Hematopoietic multipotent progenitor cell treated with erythropoietin and hydrocortisone succinate and interleukin-3 and kit ligand, for 17 days (in vitro differentiated cells): ENCODE measurements at regions not wholly inside any gene's neighbourhood (a gene's known extent, or its start where the extent isn't known, plus 50 kb on each side); places are given as distances from the start of the nearest gene placed in this dataset.

Experiments used
- DNase-seq: peaks from one replicate; pipeline ENCODE4 v3.0.0-alpha.2; 2015; ENCODE audit warnings: low spot score

DNA sequence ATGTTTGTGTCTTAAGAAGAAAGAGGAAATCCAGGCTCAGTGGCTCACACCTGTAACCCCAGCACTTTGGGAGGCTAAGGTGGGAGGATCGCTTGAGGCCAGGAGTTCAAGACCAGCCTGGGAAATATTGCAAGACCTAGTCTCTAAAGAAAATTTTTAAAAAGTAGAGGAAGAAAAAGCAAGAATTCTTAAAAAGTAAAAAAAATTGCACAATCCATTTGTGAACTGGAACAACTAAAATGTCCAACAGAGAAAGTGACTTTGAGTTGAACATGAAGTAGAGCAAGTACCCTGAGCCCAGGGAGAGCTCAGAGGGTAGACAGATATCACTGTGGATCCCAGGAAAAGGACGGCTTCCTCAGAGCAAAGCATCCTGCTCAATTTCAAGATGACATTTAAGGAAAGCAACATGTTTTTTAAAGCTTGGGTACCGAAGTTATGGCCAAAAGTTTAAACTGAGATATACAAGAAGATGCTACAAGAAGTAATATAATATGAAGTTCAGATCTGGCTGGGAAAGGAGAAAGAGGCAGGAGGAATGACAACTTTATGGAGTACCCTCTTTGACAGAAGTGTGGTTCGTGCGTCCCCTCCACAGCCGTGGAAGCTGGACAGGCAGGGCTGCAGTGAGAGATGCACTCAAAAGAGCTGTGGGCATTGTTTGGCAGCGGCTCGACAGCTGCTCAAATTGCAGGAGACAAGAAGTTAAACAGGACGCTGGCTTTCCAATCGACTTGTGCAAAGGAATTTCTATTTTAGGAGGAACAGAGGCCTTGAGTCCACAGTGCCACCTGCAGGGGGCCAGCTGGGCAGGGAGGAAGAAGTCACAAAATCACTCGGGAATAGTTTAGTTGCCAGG, 201.3 kb downstream of the JCAD start:
- DNase-seq: no peak

GRCh38 chr10:29856295-29856694, 203.1 kb downstream of the JCAD start:
- no peak for DNase-seq

- DNase-seq: no peak
These were observed 205.5 kb downstream of the JCAD start for GRCh38 chr10:29853913-29854312.

DNA sequence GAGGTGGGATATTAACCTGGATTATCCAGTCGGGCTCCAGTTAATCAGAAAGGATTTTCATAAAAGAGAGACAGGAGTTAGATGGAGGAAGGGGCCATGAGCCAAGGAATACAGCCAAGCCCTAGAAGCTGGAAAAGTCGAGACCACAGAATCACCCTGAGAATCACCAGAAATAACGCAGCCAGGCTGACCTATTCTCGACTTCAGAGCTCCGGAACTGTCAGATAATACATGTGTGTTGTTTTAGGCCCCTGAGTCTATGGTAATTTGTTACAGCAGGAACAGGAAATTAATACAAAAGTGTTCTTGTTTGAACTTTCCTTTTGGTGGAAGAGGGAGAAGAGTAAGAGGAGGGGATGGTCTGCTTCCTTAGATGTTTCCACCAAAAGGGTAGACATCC, 208.1 kb downstream of the JCAD start:
- no peak for DNase-seq

DNA sequence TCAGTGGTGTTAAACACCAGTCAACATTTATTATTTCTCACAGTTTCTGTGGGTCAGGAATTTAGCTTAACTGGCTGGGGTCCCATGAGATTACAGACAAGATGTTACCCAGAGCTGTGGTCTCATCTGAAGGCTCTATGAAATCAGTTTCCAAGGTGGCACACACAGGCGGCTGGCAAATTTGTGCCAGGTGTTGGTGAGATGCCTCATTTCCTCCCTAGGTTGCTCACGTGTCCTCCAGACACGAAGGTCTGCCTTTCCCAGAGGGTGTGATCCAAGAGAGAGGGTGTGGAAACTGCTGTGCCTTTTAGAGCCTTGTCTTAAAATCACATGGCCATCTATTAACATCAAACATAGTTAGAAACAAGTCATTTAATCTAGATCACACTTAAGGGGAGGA, 209.0 kb downstream of the JCAD start:
- no peak for DNase-seq

DNA sequence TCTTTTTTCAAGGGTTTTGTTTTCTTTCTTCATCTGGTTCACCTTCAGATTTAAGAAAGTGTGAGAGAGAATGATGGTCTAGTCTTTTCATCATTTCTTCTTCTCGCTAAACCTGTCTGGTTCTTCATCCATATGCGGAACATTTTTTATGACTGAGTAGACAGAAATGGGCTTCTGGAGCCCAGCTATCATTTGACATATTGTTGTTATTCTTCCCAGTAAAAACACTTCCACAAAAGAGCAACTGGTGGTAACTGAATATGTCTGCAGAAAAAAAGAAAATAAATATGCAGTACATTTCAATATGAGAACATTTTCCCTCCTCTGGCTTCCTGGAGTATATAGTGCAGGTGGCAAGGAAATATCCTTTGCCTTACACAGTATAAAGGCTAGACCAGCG, 209.5 kb downstream of the JCAD start:
- DNase-seq: no peak

DNA sequence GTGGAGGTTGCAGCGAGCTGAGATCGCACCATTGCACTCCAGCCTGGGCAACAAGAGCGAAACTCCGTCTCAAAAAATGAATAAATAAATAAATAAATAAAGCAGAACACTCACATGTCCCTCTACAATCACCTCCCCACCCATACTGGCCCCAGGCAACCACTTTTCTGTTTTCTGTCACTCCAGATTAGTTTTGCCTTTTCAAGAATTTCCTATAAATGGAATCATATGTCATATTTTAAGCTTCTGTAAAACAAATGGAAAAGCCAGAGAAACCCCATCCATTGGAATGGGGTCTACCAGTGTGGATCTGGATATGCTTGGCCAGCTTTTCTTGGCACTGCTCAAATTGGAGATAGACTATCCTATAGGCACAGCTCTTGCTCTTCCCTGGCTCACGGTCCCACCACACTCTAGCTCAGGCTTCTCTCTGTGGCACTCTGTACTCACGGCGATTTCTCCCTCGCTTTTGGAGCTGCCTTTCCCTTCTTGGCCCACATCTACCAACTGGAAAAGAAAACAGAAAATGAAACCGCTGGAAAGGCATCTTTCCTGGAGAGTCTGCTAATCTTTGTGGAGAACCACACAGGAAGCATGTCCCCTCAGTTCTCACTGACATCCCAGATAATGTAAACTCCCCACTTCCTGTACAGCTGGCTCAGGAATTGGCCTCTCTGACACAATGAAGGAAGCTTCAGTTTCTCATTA, 210.1 kb downstream of the JCAD start:
- no peak for DNase-seq

GRCh38 chr10:29846881-29847280, 212.1 kb upstream of the SVIL start:
- no peak for DNase-seq

DNA sequence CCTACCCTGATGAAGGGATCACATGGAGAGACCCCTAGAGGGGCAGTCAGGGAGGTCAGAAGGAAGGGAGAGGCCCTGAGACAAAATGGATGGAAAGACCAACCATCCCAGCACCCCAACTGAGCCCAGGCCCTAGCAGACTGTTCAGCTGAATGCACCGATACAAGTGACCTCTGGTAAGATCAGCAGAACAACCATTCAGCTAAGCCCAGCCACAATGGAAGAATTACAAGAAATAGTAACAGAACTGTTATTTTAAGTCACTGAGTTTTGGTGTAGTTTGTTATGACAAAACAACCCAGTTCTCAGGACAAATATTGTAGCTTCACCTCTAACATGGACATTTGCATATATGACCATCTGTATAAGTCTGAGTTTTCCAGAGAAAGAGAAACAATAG, 210.4 kb upstream of the SVIL start:
- no peak for DNase-seq

DNA sequence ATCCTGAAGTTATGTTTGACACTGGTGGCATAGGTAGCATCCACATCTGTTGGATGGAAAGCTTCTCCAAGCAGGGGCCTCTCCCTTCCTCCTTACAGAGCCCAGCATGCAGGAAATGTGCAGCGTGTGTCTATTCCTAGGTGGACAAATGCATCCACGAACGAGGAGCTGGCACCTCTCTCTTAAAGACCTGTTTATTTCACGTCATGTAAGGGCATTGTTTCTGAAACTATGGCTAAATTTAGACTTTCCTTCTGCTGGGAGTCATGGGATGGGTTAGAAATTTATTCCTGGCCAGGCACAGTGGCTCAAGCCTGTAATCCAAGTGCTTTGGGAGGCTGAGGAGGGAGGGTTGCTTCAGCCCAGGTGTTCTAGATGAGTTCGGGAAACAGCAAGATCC, 208.4 kb upstream of the SVIL start:
- DNase-seq: no peak

- no peak for DNase-seq
These were observed 207.2 kb upstream of the SVIL start for GRCh38 chr10:29841724-29842649.

DNA sequence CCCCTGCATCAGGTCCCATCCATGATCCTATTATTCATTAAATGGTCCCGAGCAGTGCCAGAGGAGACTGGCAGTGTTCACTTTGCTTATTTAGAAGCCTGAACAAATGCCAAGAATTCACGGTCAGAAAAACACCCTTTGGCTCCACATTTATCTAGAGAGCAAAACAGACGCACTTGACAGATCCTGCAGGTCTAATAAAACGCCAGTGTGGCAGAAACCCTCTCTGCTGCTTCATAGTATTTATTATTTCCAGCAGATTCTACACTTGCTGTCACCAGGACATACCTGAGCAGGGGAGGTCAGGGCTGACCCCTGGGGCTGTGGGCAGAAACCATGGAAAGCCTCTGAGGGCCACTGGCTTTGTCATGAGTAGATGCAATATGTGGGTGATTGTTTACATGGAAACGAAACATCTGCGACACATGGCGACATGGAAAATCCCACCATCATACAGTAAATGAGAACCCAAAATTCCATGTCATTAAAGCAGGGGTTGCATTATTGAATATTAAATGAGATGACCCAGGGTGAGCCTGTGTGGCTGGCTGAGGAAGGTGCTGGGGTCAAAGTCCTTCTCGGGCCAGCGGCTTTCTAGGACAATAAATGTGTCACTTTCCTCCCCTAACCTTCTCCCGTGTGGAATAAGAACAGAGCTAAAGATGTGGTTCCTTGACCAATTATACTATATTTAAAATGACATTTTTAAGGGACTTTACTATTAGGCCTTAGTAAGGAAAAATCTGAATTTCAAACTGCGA, 205.9 kb upstream of the SVIL start:
- DNase-seq: no peak

DNA sequence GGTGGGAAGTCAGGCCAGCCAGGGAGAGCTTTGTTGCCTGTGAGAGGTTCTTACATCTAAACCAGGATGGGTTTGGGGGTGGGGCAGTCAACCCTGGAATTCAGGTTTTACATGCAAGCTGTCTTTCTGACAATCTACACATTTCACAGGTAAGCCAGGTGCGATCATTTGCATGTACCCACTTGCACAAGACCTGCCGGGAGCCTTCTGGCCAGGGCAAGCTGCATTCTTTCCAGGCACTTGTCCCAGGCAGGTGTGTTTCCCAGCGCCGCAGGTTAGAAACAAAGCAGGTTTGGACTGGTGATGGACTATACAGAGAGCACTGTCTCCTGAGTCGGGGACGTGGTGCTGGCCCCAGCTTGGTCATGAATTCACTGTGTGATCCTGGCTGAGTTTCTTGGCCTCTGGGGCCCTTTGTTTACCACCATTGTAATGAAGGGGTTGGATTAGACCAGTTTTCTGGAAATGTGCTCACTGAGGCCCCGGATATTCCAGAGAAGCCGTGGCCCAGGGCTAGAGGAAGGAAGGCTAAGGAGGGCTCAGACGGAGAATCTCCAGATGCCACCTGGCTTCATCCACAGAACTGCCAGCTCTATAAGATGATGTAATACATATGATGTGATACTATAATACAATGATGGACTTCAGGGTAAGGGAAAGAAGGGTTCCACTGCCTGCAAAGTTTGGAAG, 205.2 kb upstream of the SVIL start:
- DNase-seq: no peak

- no peak for DNase-seq
These were observed 203.8 kb upstream of the SVIL start for GRCh38 chr10:29838539-29838938.

- DNase-seq: no peak
These were observed 202.8 kb upstream of the SVIL start for GRCh38 chr10:29837586-29837985.

- no peak for DNase-seq
These were observed 201.6 kb upstream of the SVIL start for GRCh38 chr10:29836396-29836795.

DNA sequence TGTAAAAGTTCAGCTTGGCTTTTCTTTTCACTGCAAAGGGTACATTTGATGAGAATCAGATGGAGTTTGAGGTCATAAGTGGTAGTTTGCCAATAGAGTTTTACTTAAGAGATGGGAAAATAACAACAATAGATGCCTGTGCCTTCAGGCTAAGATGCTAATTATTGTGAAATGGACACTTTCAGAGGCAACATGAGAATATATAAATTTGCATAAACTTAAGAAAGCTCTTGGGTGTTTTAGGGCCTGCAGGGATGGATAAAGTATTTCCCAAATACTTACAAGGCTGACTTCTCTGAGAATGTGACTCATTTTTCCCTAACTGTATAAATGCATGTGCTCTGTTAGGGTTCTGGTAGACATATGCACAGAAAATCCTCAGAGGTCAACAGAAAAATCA, 200.3 kb upstream of the SVIL start:
- DNase-seq: no peak

- no peak for DNase-seq
These were observed 196.1 kb upstream of the SVIL start for GRCh38 chr10:29830531-29831512.

- no peak for DNase-seq
These were observed 195.0 kb upstream of the SVIL start for GRCh38 chr10:29829776-29830175.

- DNase-seq: no peak
These were observed 194.2 kb upstream of the SVIL start for GRCh38 chr10:29828956-29829355.
